B cell (primary cell): ENCODE measurements at regions not wholly inside any gene's neighbourhood (a gene's known extent, or its start where the extent isn't known, plus 50 kb on each side); places are given as distances from the start of the nearest gene placed in this dataset.

Experiments used
- ATAC-seq: fragments of 200-7000 bp; cut with Tn5 transposase; one replicate; pipeline ENCODE4 v1.10.0; 2021; ENCODE audit warnings: low read depth, mild to moderate bottlenecking, moderate number of reproducible peaks, moderate library complexity
- CTCF ChIA-PET: fragments of 350-600 bp; sonication (Branson Sonifier 250); formaldehyde crosslinking; loops from one replicate; lab custom pipeline; 2021; ENCODE audit warnings: antibody characterized with exemption, inconsistent platforms; lab: Charles Lee
- POLR2A ChIA-PET: fragments of 350-600 bp; sonication (Branson Sonifier 250); formaldehyde crosslinking; loops from one replicate; lab custom pipeline; 2021; ENCODE audit warnings: antibody characterized with exemption; lab: Charles Lee
- DNase-seq: peaks from one replicate; pipeline ENCODE4 v3.0.0; 2013
- H2AFZ ChIP-seq: 2 replicates; pipeline ENCODE4 v1.6.1; 2012; ENCODE audit warnings: mild to moderate bottlenecking, low read depth, low read length; ENCODE audit not compliant: insufficient read depth, poor library complexity, severe bottlenecking
- H3K27ac ChIP-seq, 2 donors: 1 replicate in 1 of 2; 2 replicates in 1 of 2; pipeline ENCODE4 v1.5.1; 2012 to 2013; ENCODE audit warnings: low read length in 2 of 2, mild to moderate bottlenecking in 2 of 2, moderate library complexity in 1 of 2
- H3K27me3 ChIP-seq, 4 experiments: fragments of 200-600 bp in 1 of 4; sonication (generic) in 1 of 4; replicated peaks in 1 of 4; 1 replicate in 2 of 4; 2 replicates in 2 of 4; pipeline versions ENCODE4 v1.6.1 to v1.7.0; 2013 to 2016; ENCODE audit warnings: low read length in 3 of 4, mild to moderate bottlenecking in 2 of 4, mixed read lengths in 1 of 4, moderate library complexity in 1 of 4; ENCODE audit not compliant: insufficient read depth in 4 of 4, control insufficient read depth in 3 of 4; ENCODE audit errors: control extremely low read depth in 1 of 4
- H3K36me3 ChIP-seq, 2 experiments: replicated peaks in 1 of 2; 1 replicate in 1 of 2; 2 replicates in 1 of 2; pipeline versions ENCODE4 v1.6.1 to v1.7.1; 2013; ENCODE audit warnings: low read length in 1 of 2; ENCODE audit not compliant: insufficient read depth in 2 of 2, control insufficient read depth in 1 of 2; ENCODE audit errors: control extremely low read depth in 1 of 2, extremely low read depth in 1 of 2
- H3K4me1 ChIP-seq, 2 donors: fragments of 200-600 bp in 1 of 2; sonication (generic) in 1 of 2; 1 replicate in 1 of 2; 2 replicates in 1 of 2; pipeline versions ENCODE4 v1.5.1 to v1.6.1; 2013 to 2017; ENCODE audit warnings: low read length in 2 of 2; ENCODE audit not compliant: control insufficient read depth in 2 of 2, insufficient read depth in 2 of 2
- H3K4me2 ChIP-seq: replicated peaks from 2 replicates; pipeline ENCODE3; 2012; ENCODE audit warnings: mild to moderate bottlenecking, low read depth, low read length; ENCODE audit not compliant: poor library complexity, severe bottlenecking
- H3K4me3 ChIP-seq, 5 experiments: fragments of 200-600 bp in 1 of 5; sonication (generic) in 1 of 5; 1 replicate in 3 of 5; 2 replicates in 2 of 5; pipeline versions ENCODE4 v1.5.1 to v1.7.0; 2011 to 2016; ENCODE audit warnings: low read length in 4 of 5, mild to moderate bottlenecking in 4 of 5, low read depth in 2 of 5, control low read depth in 1 of 5, moderate library complexity in 1 of 5; ENCODE audit not compliant: insufficient read depth in 1 of 5; ENCODE audit errors: control extremely low read depth in 1 of 5, extremely low read depth in 1 of 5
- H3K79me2 ChIP-seq: fragments of 200-600 bp; sonication (generic); one replicate; pipeline ENCODE4 v1.6.0; 2016; ENCODE audit warnings: low read length; ENCODE audit not compliant: control insufficient read depth, insufficient read depth
- H3K9ac ChIP-seq: fragments of 200-600 bp; sonication (generic); 2 replicates; pipeline ENCODE4 v1.6.1; 2017; ENCODE audit warnings: mild to moderate bottlenecking, low read length, moderate library complexity
- H3K9me3 ChIP-seq, 3 donors: one replicate each; pipeline versions ENCODE4 v1.6.1 to v1.7.1; 2013; ENCODE audit warnings: low read length in 2 of 3; ENCODE audit not compliant: control insufficient read depth in 2 of 3, insufficient read depth in 1 of 3; ENCODE audit errors: control extremely low read depth in 1 of 3
- H4K20me1 ChIP-seq: 2 replicates; pipeline ENCODE4 v1.6.0; 2012; ENCODE audit warnings: mild to moderate bottlenecking, low read length; ENCODE audit not compliant: insufficient read depth, control insufficient read depth, poor library complexity, severe bottlenecking
- H3K27ac Mint-ChIP-seq: one replicate; pipeline ENCODE4 v1.8.0; 2021; ENCODE audit warnings: mixed read lengths
- H3K27me3 Mint-ChIP-seq: one replicate; pipeline ENCODE4 v1.8.0; 2021; ENCODE audit warnings: mixed read lengths
- H3K4me1 Mint-ChIP-seq: one replicate; pipeline ENCODE4 v1.8.0; 2021; ENCODE audit warnings: mixed read lengths
- H3K4me3 Mint-ChIP-seq: one replicate; pipeline ENCODE4 v1.8.0; 2021; ENCODE audit warnings: mixed read lengths
- H3K9me3 Mint-ChIP-seq: one replicate; pipeline ENCODE4 v1.8.0; 2022; ENCODE audit warnings: mixed read lengths; ENCODE audit not compliant: insufficient read depth
- EZH2 ChIP-seq: IDR thresholded peaks from 2 replicates; pipeline ENCODE4 v1.6.1; 2012; ENCODE audit warnings: borderline replicate concordance, low read depth, mild to moderate bottlenecking, moderate library complexity, low read length; ENCODE audit not compliant: insufficient read depth, poor library complexity, severe bottlenecking
- WGBS: methylation state at CpG from one replicate; pipeline ENCODE4 v1.1.5; 2013; ENCODE audit warnings: missing lambda C conversion rate; ENCODE audit not compliant: insufficient coverage; 5-methylcytosine and 5-hydroxymethylcytosine counted together
- intact Hi-C: fragments of 100-400 bp; cut with micrococcal nuclease; formaldehyde crosslinking; loops from one replicate; pipeline ENCODE4 v1.10.0; 2022
- TF ChIP-seq, protein P1 (sequence below): fragments of 200-600 bp; IDR thresholded peaks from one replicate; pipeline ENCODE4 v1.8.0; 2022; ENCODE audit warnings: antibody characterized with exemption, mild to moderate bottlenecking

DNA sequence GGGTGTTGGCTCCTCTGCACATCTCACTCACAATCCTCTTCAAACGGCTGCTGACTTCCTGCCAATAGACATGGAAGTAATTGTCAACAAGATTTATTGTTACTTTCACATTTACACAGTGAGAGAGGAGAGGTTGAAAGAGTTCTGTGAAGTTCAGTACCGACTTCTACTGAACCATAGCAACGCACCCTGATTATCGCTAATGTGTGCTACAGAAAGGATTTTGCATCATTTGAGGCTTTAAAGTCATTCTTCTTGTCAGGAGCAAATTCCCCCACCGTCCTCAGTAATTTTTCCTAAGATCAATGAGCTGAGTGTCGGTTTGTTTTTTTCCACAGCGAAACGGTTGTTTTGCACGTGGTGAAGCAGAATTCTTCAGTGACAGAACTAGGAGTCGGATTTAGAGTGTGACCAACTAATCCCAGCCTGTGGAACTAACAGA lies 361.0 kb downstream of the ADGRL2 start:
- Mint-ChIP-seq H3K27ac (no peak overlapping the region), H3K9me3 (no peaks in the 10 kb centered on the region), H3K4me1 (peaks cover 5% of the 10 kb centered on the region), H3K4me3 (peak overlapping the region; percentile 46), H3K27me3 (no peaks in the 10 kb centered on the region)
- CTCF ChIA-PET: interaction anchor here (0.6 kb wide), 1 partner anchor 21 kb away, joined by 4 read pairs; no protein-coding TSS in a partner anchor
- intact Hi-C loops: no loop called here
- no peak overlapping the region for H3K4me3 ChIP-seq
- ATAC-seq (no peak), DNase-seq (no peak)
- H3K36me3 ChIP-seq: no peaks in the 10 kb centered on the region
- POLR2A ChIA-PET: no interaction called here
- H2AFZ ChIP-seq: peak overlapping the region; percentile 35
- 22% methylated on average over 3 of the region's 10 CpGs for whole genome bisulfite sequencing
- H3K4me2 ChIP-seq: peak overlapping the region; percentile 6
- no peaks in the 10 kb centered on the region for H3K4me1 ChIP-seq
- TF ChIP-seq EZH2: no peak
- TF ChIP-seq, protein P1, sequence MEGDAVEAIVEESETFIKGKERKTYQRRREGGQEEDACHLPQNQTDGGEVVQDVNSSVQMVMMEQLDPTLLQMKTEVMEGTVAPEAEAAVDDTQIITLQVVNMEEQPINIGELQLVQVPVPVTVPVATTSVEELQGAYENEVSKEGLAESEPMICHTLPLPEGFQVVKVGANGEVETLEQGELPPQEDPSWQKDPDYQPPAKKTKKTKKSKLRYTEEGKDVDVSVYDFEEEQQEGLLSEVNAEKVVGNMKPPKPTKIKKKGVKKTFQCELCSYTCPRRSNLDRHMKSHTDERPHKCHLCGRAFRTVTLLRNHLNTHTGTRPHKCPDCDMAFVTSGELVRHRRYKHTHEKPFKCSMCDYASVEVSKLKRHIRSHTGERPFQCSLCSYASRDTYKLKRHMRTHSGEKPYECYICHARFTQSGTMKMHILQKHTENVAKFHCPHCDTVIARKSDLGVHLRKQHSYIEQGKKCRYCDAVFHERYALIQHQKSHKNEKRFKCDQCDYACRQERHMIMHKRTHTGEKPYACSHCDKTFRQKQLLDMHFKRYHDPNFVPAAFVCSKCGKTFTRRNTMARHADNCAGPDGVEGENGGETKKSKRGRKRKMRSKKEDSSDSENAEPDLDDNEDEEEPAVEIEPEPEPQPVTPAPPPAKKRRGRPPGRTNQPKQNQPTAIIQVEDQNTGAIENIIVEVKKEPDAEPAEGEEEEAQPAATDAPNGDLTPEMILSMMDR: no peak
- H3K9ac ChIP-seq: no peak overlapping the region
- no peaks in the 10 kb centered on the region for H3K79me2 ChIP-seq
- no peak overlapping the region for H3K27ac ChIP-seq
- H3K27me3 ChIP-seq: no peaks in the 10 kb centered on the region
- no peaks in the 10 kb centered on the region for H3K9me3 ChIP-seq
- no peaks in the 10 kb centered on the region for H4K20me1 ChIP-seq

- H3K9me3 Mint-ChIP-seq: no peaks in the 10 kb centered on the region
- Histone ChIP-seq H3K4me2 (no peak overlapping the region), H3K36me3 (no peaks in the 10 kb centered on the region), H3K79me2 (no peaks in the 10 kb centered on the region), H2AFZ (no peak overlapping the region), H3K4me3 (no peak overlapping the region), H3K27ac (no peak overlapping the region), H3K27me3 (no peaks in the 10 kb centered on the region), H4K20me1 (no peaks in the 10 kb centered on the region), H3K9me3 (no peaks in the 10 kb centered on the region), H3K9ac (no peak overlapping the region), H3K4me1 (no peaks in the 10 kb centered on the region)
- H3K27me3 Mint-ChIP-seq: no peaks in the 10 kb centered on the region
- intact Hi-C loops: no loop called here
- WGBS: 70% methylated on average over 2 of the region's 3 CpGs
- no peak overlapping the region for H3K4me3 Mint-ChIP-seq
- ChIA-PET POLR2A (no interaction called here), CTCF (interaction anchor here (0.6 kb wide), 1 partner anchor 22 kb away, joined by 4 read pairs; no protein-coding TSS in a partner anchor)
- no peak overlapping the region for H3K27ac Mint-ChIP-seq
- peaks cover 5% of the 10 kb centered on the region for H3K4me1 Mint-ChIP-seq
- TF ChIP-seq, protein P1: no peak
- TF ChIP-seq EZH2: no peak
- DNase-seq (no peak), ATAC-seq (no peak)
Observed at GRCh38 chr1:82160903-82161302, 360.2 kb downstream of the ADGRL2 start.
